A549 (cell line): ENCODE measurements at regions not wholly inside any gene's neighbourhood (a gene's known extent, or its start where the extent isn't known, plus 50 kb on each side); places are given as distances from the start of the nearest gene placed in this dataset.

Experiments used
- ATAC-seq, 2 experiments: fragments of 200-7000 bp in 1 of 2; fragments of >200 bp in 1 of 2; cut with Nextera tagmentation in 1 of 2; cut with Tn5 transposase in 1 of 2; 3 replicates each; pipeline versions ENCODE4 v1.8.0 to v1.9.1; 2018 to 2020; ENCODE audit warnings: mild to moderate bottlenecking in 1 of 2, moderate library complexity in 1 of 2
- CTCF ChIA-PET: fragments of 300-600 bp; sonication (Branson Sonifier 250); formaldehyde crosslinking; extraction: SDS; loops from one replicate; lab custom pipeline; 2021; ENCODE audit warnings: antibody characterized with exemption, inconsistent platforms; lab: Yijun Ruan, JAX
- POLR2A ChIA-PET: fragments of 350-600 bp; formaldehyde crosslinking; extraction: SDS; loops from one replicate; lab custom pipeline; 2021; ENCODE audit warnings: antibody characterized with exemption, inconsistent platforms; lab: Yijun Ruan, JAX
- DNase-seq, 2 experiments: peaks; one replicate each; pipeline versions ENCODE4 v3.0.0 to v3.0.0-alpha.2; 2011 to 2016; ENCODE audit warnings: low read depth in 1 of 2, low spot score in 1 of 2
- FAIRE-seq: peaks from 2 replicates; lab custom pipeline; 2011; peaks lifted over from hg19 to GRCh38; lab: Jason Lieb, UNC
- H3K27ac ChIP-seq, 2 experiments: fragments of >200 bp; sonication (Bioruptor Twin); formaldehyde crosslinking; 3 replicates each; pipeline ENCODE4 v1.5.1; 2016 to 2017
- H3K4me1 ChIP-seq: fragments of >200 bp; sonication (Bioruptor Twin); formaldehyde crosslinking; 3 replicates; pipeline ENCODE4 v1.6.1; 2016
- H3K4me2 ChIP-seq: fragments of >200 bp; sonication (Bioruptor Twin); formaldehyde crosslinking; 3 replicates; pipeline ENCODE4 v1.6.1; 2016
- H3K4me3 ChIP-seq: fragments of >200 bp; sonication (Bioruptor Twin); formaldehyde crosslinking; 3 replicates; pipeline ENCODE4 v1.5.1; 2016
- H3K9me3 ChIP-seq: fragments of >200 bp; sonication (Bioruptor Twin); formaldehyde crosslinking; 3 replicates; pipeline ENCODE4 v1.6.1; 2016
- CBX2 ChIP-seq: fragments of 200-600 bp; sonication (generic); IDR thresholded peaks from 2 replicates; pipeline ENCODE4 v1.6.1; 2016; ENCODE audit warnings: low read depth, mild to moderate bottlenecking, borderline replicate concordance
- CBX8 ChIP-seq: fragments of 200-600 bp; sonication (generic); IDR thresholded peaks from 2 replicates; pipeline ENCODE4 v1.6.1; 2016
- CHD2 ChIP-seq: fragments of 150-350 bp; IDR thresholded peaks from 2 replicates; pipeline ENCODE4 v1.6.1; 2014; ENCODE audit warnings: low read length; ENCODE audit not compliant: partially characterized antibody
- CTCF ChIP-seq: fragments of >200 bp; sonication (Bioruptor Twin); formaldehyde crosslinking; IDR thresholded peaks from 3 replicates; pipeline ENCODE4 v1.5.1; 2016
- EHMT2 ChIP-seq: fragments of 200-600 bp; sonication (generic); IDR thresholded peaks from 2 replicates; pipeline ENCODE4 v1.6.1; 2016; ENCODE audit warnings: antibody characterized with exemption, low read depth, mild to moderate bottlenecking, moderate library complexity
- FOSL2 ChIP-seq, 2 experiments: fragments of 450-650 bp in 1 of 2; fragments of >200 bp in 1 of 2; sonication (Bioruptor Twin) in 1 of 2; formaldehyde crosslinking; IDR thresholded peaks; 2 replicates each; pipeline versions ENCODE4 v1.5.0 to v1.6.1; 2016 to 2020; ENCODE audit warnings: mild to moderate bottlenecking in 1 of 2, moderate library complexity in 1 of 2
- GATA3 ChIP-seq: IDR thresholded peaks from 2 replicates; pipeline ENCODE4 v1.6.1; 2012; ENCODE audit warnings: borderline replicate concordance
- HDAC2 ChIP-seq: fragments of 200-600 bp; sonication (generic); IDR thresholded peaks from 2 replicates; pipeline ENCODE4 v1.6.1; 2016
- HES2 ChIP-seq: fragments of >200 bp; sonication (Bioruptor Twin); formaldehyde crosslinking; IDR thresholded peaks from 2 replicates; pipeline ENCODE4 v1.6.1; 2016
- HOXA7 ChIP-seq: fragments of 250-450 bp; sonication (Bioruptor Pico); IDR thresholded peaks from 2 replicates; pipeline ENCODE4 v1.5.0; 2020; ENCODE audit warnings: mild to moderate bottlenecking, moderate library complexity
- JUN ChIP-seq, 2 experiments: fragments of >200 bp; sonication (Bioruptor Twin); formaldehyde crosslinking; IDR thresholded peaks; 2 replicates in 1 of 2; 3 replicates in 1 of 2; pipeline ENCODE4 v1.6.1; 2016 to 2017
- KDM1A ChIP-seq: fragments of 200-600 bp; sonication (generic); IDR thresholded peaks from 2 replicates; pipeline ENCODE4 v1.6.1; 2016; ENCODE audit warnings: low read depth, mild to moderate bottlenecking
- NFE2L2 ChIP-seq: fragments of 150-350 bp; conservative IDR thresholded peaks from 2 replicates; pipeline ENCODE4 v1.6.1; 2014; ENCODE audit warnings: low read length
- PBX3 ChIP-seq: IDR thresholded peaks from 2 replicates; pipeline ENCODE4 v1.6.1; 2012
- PHF8 ChIP-seq: fragments of 200-600 bp; sonication (generic); IDR thresholded peaks from 2 replicates; pipeline ENCODE4 v1.6.1; 2016; ENCODE audit warnings: low read depth, mild to moderate bottlenecking, antibody characterized with exemption, moderate library complexity, borderline replicate concordance
- POLR2AphosphoS2 ChIP-seq: conservative IDR thresholded peaks from 2 replicates; pipeline ENCODE4 v1.6.1; 2012; ENCODE audit warnings: low read length, improper control_type of control experiment, inconsistent platforms
- RCOR1 ChIP-seq: fragments of 150-350 bp; IDR thresholded peaks from 2 replicates; pipeline ENCODE4 v1.6.1; 2014; ENCODE audit warnings: antibody characterized with exemption, low read length, low read depth
- ZC3H11A ChIP-seq: fragments of 450-650 bp; IDR thresholded peaks from 2 replicates; pipeline ENCODE4 v1.6.1; 2014; ENCODE audit warnings: antibody characterized with exemption, mild to moderate bottlenecking
- ZFP36 ChIP-seq: fragments of 450-650 bp; IDR thresholded peaks from 2 replicates; pipeline ENCODE4 v1.6.1; 2014; ENCODE audit warnings: borderline replicate concordance; ENCODE audit not compliant: partially characterized antibody
- ZNF302 ChIP-seq: fragments of 250-450 bp; sonication (Bioruptor Pico); IDR thresholded peaks from 2 replicates; pipeline ENCODE4 v1.9.0; 2021; ENCODE audit warnings: inconsistent platforms, mild to moderate bottlenecking, moderate library complexity
- WGBS: methylation state at CpG from one replicate; pipeline ENCODE4 v1.1.6; 2017; ENCODE audit errors: missing lambda C conversion rate; 5-methylcytosine and 5-hydroxymethylcytosine counted together

- TF ChIP-seq CTCF: no peak
- no peak for TF ChIP-seq PBX3
- no peak for TF ChIP-seq RCOR1
- TF ChIP-seq ZC3H11A: no peak
- TF ChIP-seq ZNF302 (CRISPR knock-in tag): no peak
- TF ChIP-seq CBX8: no peak
- TF ChIP-seq POLR2AphosphoS2: no peak
- no peak for TF ChIP-seq FOSL2 (IDR thresholded peaks at IDR 0.05)
- TF ChIP-seq FOSL2 (CRISPR knock-in tag; IDR thresholded peaks at IDR 0.05): no peak
These were observed 221.4 kb upstream of the RREB1 start (continued) for GRCh38 chr6:6886171-6886885.

GRCh38 chr6:6886886-6887285 is 220.9 kb upstream of the RREB1 start:
- Histone ChIP-seq H3K4me3 (no peak overlapping the region), H3K4me2 (no peak overlapping the region), H3K4me1 (no peaks in the 10 kb centered on the region), H3K27ac (no peak overlapping the region), H3K9me3 (no peaks in the 10 kb centered on the region)
- no peak for DNase-seq
- no peak for ATAC-seq
- ChIA-PET POLR2A (no interaction called here), CTCF (interaction anchor here (1.4 kb wide), 1 partner anchor 357 kb away, joined by 5 read pairs; no protein-coding TSS in a partner anchor)
- WGBS: 93% methylated on average over 2 of the region's 9 CpGs
- FAIRE-seq: no peak
- TF ChIP-seq POLR2AphosphoS2 (no peak), GATA3 (no peak), CBX8 (no peak), HES2 (no peak)

GRCh38 chr6:6889601-6890000 is 218.2 kb upstream of the RREB1 start:
- no peaks in the 10 kb centered on the region for H3K9me3 ChIP-seq
- no peak for TF ChIP-seq JUN (IDR thresholded peaks at IDR 0.05)
- no peak for TF ChIP-seq EHMT2
- no peak for TF ChIP-seq NFE2L2
- TF ChIP-seq CBX2: no peak
- TF ChIP-seq CTCF: no peak
- TF ChIP-seq ZFP36: no peak
- no peak for TF ChIP-seq ZNF302 (CRISPR knock-in tag)
- no peak for TF ChIP-seq PHF8
- no peak for TF ChIP-seq HDAC2
- TF ChIP-seq PBX3: no peak
- no peak for TF ChIP-seq KDM1A
- TF ChIP-seq CHD2: no peak
- no peak for TF ChIP-seq HOXA7 (CRISPR knock-in tag)
- ChIA-PET POLR2A (no interaction called here), CTCF (interaction anchor here (0.6 to 0.9 kb wide), 2 partner anchors 28 to 71 kb away, joined by 3 read pairs; no protein-coding TSS in a partner anchor)
- no peak overlapping the region for H3K27ac ChIP-seq
- no peak overlapping the region for H3K4me2 ChIP-seq
- WGBS: 46% methylated on average over 4 of the region's 4 CpGs
- no peak for ATAC-seq
- no peaks in the 10 kb centered on the region for H3K4me1 ChIP-seq
- DNase-seq: no peak
- FAIRE-seq: no peak
- no peak overlapping the region for H3K4me3 ChIP-seq
